IMR-90 (cell line): ENCODE measurements at regions not wholly inside any gene's neighbourhood (a gene's known extent, or its start where the extent isn't known, plus 50 kb on each side); places are given as distances from the start of the nearest gene placed in this dataset.

Experiments used
- ATAC-seq: fragments of 200-7000 bp; cut with Tn5 transposase; 2 replicates; pipeline ENCODE4 v1.9.1; 2020; ENCODE audit warnings: low read depth, mild to moderate bottlenecking, moderate library complexity
- BruUV-seq: library from RNA; stranded (reverse); fragments of 400-500 nt; replicated peaks from 2 replicates; lab custom pipeline; 2021; lab: Mats Ljungman, UMichigan
- CTCF ChIA-PET: fragments of 300-600 bp; formaldehyde crosslinking; extraction: SDS; loops from one replicate; lab custom pipeline; 2021; ENCODE audit warnings: antibody characterized with exemption; lab: Yijun Ruan, JAX
- POLR2A ChIA-PET: fragments of 300-600 bp; sonication (Branson Sonifier 250); formaldehyde crosslinking; loops from one replicate; lab custom pipeline; 2022; ENCODE audit warnings: antibody characterized with exemption; ENCODE audit not compliant: unreplicated experiment; lab: Charles Lee
- DNase-seq: peaks from one replicate; pipeline ENCODE4 v3.0.0; 2013
- H2AFZ ChIP-seq: replicated peaks from 2 replicates; pipeline ENCODE3; 2013; ENCODE audit warnings: low read length, mild to moderate bottlenecking; ENCODE audit not compliant: poor library complexity
- H2AK5ac ChIP-seq: 2 replicates; pipeline ENCODE4 v1.6.1; 2013; ENCODE audit warnings: low read depth, low read length, inconsistent platforms
- H2AK9ac ChIP-seq: replicated peaks from 2 replicates; pipeline ENCODE3; 2013; ENCODE audit warnings: mild to moderate bottlenecking, low read depth, low read length, moderate library complexity; ENCODE audit not compliant: poor library complexity
- H2BK120ac ChIP-seq: 2 replicates; pipeline ENCODE4 v1.6.1; 2013; ENCODE audit warnings: low read depth, low read length, inconsistent platforms
- H2BK15ac ChIP-seq: 3 replicates; pipeline ENCODE4 v1.6.1; 2013; ENCODE audit warnings: low read depth, low read length, inconsistent platforms
- H2BK20ac ChIP-seq: 2 replicates; pipeline ENCODE4 v1.6.1; 2013; ENCODE audit warnings: low read depth, mild to moderate bottlenecking, inconsistent platforms, low read length, moderate library complexity
- H2BK5ac ChIP-seq: 2 replicates; pipeline ENCODE4 v1.6.1; 2013; ENCODE audit warnings: mild to moderate bottlenecking, low read depth, low read length, inconsistent platforms; ENCODE audit not compliant: poor library complexity, severe bottlenecking
- H3K14ac ChIP-seq: replicated peaks from 2 replicates; pipeline ENCODE4 v1.6.1; 2013; ENCODE audit warnings: low read depth, low read length, inconsistent platforms
- H3K18ac ChIP-seq: 2 replicates; pipeline ENCODE4 v1.6.1; 2013; ENCODE audit warnings: low read depth, low read length, control low read depth
- H3K23ac ChIP-seq: 2 replicates; pipeline ENCODE4 v1.6.1; 2013; ENCODE audit warnings: low read depth, low read length, inconsistent platforms
- H3K27ac ChIP-seq: 2 replicates; pipeline ENCODE4 v1.5.1; 2013; ENCODE audit warnings: mild to moderate bottlenecking, control low read depth, low read length; ENCODE audit not compliant: insufficient read depth
- H3K27me3 ChIP-seq: 2 replicates; pipeline ENCODE4 v1.6.1; 2013; ENCODE audit warnings: low read length; ENCODE audit not compliant: control insufficient read depth, insufficient read depth
- H3K36me3 ChIP-seq: 2 replicates; pipeline ENCODE4 v1.6.1; 2013; ENCODE audit warnings: low read length, mixed read lengths; ENCODE audit not compliant: control insufficient read depth, insufficient read depth
- H3K4ac ChIP-seq: 2 replicates; pipeline ENCODE4 v1.6.1; 2013; ENCODE audit warnings: low read depth, low read length, inconsistent platforms
- H3K4me1 ChIP-seq: 2 replicates; pipeline ENCODE4 v1.6.1; 2013; ENCODE audit warnings: low read length, mixed read lengths; ENCODE audit not compliant: control insufficient read depth, insufficient read depth
- H3K4me2 ChIP-seq: 2 replicates; pipeline ENCODE4 v1.6.1; 2013; ENCODE audit warnings: low read depth, mild to moderate bottlenecking, control low read depth, low read length, moderate library complexity
- H3K4me3 ChIP-seq: 2 replicates; pipeline ENCODE4 v1.5.1; 2013; ENCODE audit warnings: low read depth, mild to moderate bottlenecking, control low read depth, low read length, moderate library complexity; ENCODE audit not compliant: insufficient read depth
- H3K56ac ChIP-seq: 2 replicates; pipeline ENCODE4 v1.6.1; 2013; ENCODE audit warnings: low read length, inconsistent platforms; ENCODE audit not compliant: insufficient read depth; ENCODE audit errors: extremely low read depth
- H3K79me1 ChIP-seq, 2 experiments: 2 replicates each; pipeline ENCODE4 v1.6.1; 2013; ENCODE audit warnings: low read length in 2 of 2, inconsistent platforms in 1 of 2, low read depth in 1 of 2
- H3K9ac ChIP-seq: 2 replicates; pipeline ENCODE4 v1.6.1; 2013; ENCODE audit warnings: low read depth, low read length, control low read depth
- H3K9me1 ChIP-seq: 2 replicates; pipeline ENCODE4 v1.6.1; 2013; ENCODE audit warnings: low read length, inconsistent platforms; ENCODE audit not compliant: insufficient read depth
- H3K9me3 ChIP-seq: 2 replicates; pipeline ENCODE4 v1.6.1; 2013; ENCODE audit warnings: low read length; ENCODE audit not compliant: control insufficient read depth, insufficient read depth
- H4K20me1 ChIP-seq: 2 replicates; pipeline ENCODE4 v1.6.1; 2013; ENCODE audit warnings: low read length, inconsistent platforms; ENCODE audit not compliant: insufficient read depth
- H4K5ac ChIP-seq: 2 replicates; pipeline ENCODE4 v1.6.1; 2013; ENCODE audit warnings: mild to moderate bottlenecking, low read depth, low read length, control low read depth
- H4K8ac ChIP-seq, 2 experiments: 2 replicates each; pipeline ENCODE4 v1.6.1; 2013; ENCODE audit warnings: low read depth in 2 of 2, low read length in 2 of 2, control low read depth in 1 of 2, inconsistent platforms in 1 of 2
- H4K91ac ChIP-seq: 2 replicates; pipeline ENCODE4 v1.6.1; 2013; ENCODE audit warnings: low read depth, low read length, inconsistent platforms; ENCODE audit not compliant: insufficient read depth
- BHLHE40 ChIP-seq: fragments of 150-350 bp; IDR thresholded peaks from 2 replicates; pipeline ENCODE4 v1.6.1; 2016; ENCODE audit warnings: mild to moderate bottlenecking, low read depth, low read length
- CHD1 ChIP-seq: IDR thresholded peaks from 2 replicates; pipeline ENCODE4 v1.6.1; 2012; ENCODE audit warnings: low read depth, low read length, improper control_type of control experiment
- FOS ChIP-seq: fragments of 150-350 bp; IDR thresholded peaks from 2 replicates; pipeline ENCODE4 v1.6.1; 2016; ENCODE audit warnings: low read depth, low read length
- MAZ ChIP-seq: IDR thresholded peaks from 2 replicates; pipeline ENCODE4 v1.6.1; 2012; ENCODE audit warnings: low read depth, mild to moderate bottlenecking, low read length, improper control_type of control experiment, moderate library complexity, borderline replicate concordance
- MXI1 ChIP-seq: IDR thresholded peaks from 2 replicates; pipeline ENCODE4 v1.6.1; 2012; ENCODE audit warnings: low read depth, mild to moderate bottlenecking, low read length, moderate library complexity, borderline replicate concordance
- NFE2L2 ChIP-seq: fragments of 150-350 bp; IDR thresholded peaks from 2 replicates; pipeline ENCODE4 v1.6.1; 2016; ENCODE audit warnings: low read depth, mild to moderate bottlenecking, low read length
- POLR2A ChIP-seq: IDR thresholded peaks from 2 replicates; pipeline ENCODE4 v1.6.1; 2012; ENCODE audit warnings: mild to moderate bottlenecking, low read depth, low read length
- RAD21 ChIP-seq: IDR thresholded peaks from 2 replicates; pipeline ENCODE4 v1.6.1; 2012; ENCODE audit warnings: low read length, improper control_type of control experiment
- RCOR1 ChIP-seq: IDR thresholded peaks from 2 replicates; pipeline ENCODE4 v1.6.1; 2012; ENCODE audit warnings: mild to moderate bottlenecking, low read length, improper control_type of control experiment; ENCODE audit not compliant: insufficient replicate concordance
- RFX5 ChIP-seq: IDR thresholded peaks from 2 replicates; pipeline ENCODE4 v1.8.0; 2012; ENCODE audit warnings: low read depth, mild to moderate bottlenecking, low read length, moderate library complexity
- SMC3 ChIP-seq: fragments of 150-350 bp; IDR thresholded peaks from 2 replicates; pipeline ENCODE4 v1.6.1; 2016; ENCODE audit warnings: low read depth, mild to moderate bottlenecking, antibody characterized with exemption, low read length, moderate library complexity
- WGBS, 2 experiments: methylation state at CpG; one replicate each; pipeline versions ENCODE4 v1.1.5 to v1.1.7; 2013; ENCODE audit warnings: missing lambda C conversion rate in 2 of 2; ENCODE audit not compliant: insufficient read length in 1 of 2; ENCODE audit errors: extremely low coverage in 2 of 2; 5-methylcytosine and 5-hydroxymethylcytosine counted together
- dilution Hi-C: fragments of 300-500 bp; cut with HindIII; formaldehyde crosslinking; loops from one replicate; pipeline ENCODE4 v1.14.3; 2018; ENCODE audit warnings: low sequenced_read_pairs; ENCODE audit not compliant: unreplicated experiment
- in situ Hi-C: fragments of 300-500 bp; cut with MboI; formaldehyde crosslinking; loops from 3 replicates; pipeline ENCODE4 v1.14.3; 2019; ENCODE audit warnings: low sequenced_read_pairs, inconsistent platforms, mixed read lengths
- intact Hi-C: fragments of 100-400 bp; cut with micrococcal nuclease; formaldehyde crosslinking; loops from 2 replicates; pipeline ENCODE4 v1.10.0; 2022
- TF ChIP-seq, protein P1 (sequence below): fragments of 150-350 bp; IDR thresholded peaks from 2 replicates; pipeline ENCODE4 v1.6.1; 2016; ENCODE audit warnings: low read depth, mild to moderate bottlenecking, low read length, moderate library complexity, borderline replicate concordance
- TF ChIP-seq, protein P2 (sequence below): conservative IDR thresholded peaks from 2 replicates; pipeline ENCODE4 v1.5.1; 2012; ENCODE audit warnings: mild to moderate bottlenecking, low read depth, low read length, improper control_type of control experiment

DNA sequence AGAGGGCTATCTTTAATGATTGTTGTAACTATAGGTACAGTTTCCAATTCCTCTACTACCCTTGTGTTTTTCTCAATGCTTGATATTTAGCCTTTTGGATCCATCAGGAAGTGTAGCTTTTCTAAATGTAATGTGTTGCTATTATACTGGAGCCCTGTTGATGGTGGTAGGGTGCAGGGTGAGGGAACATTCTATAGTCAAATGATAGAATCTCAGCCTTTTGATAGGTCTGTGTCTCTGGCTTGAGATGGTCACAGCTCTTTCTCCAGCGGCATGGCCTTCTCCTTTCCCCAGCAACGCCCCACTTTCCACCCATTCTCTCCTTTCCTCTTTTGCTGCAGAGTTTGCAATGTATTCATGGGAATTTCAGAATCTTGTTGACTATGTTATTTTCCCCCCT is 398.6 kb downstream of the RERGL start:
- Histone ChIP-seq H3K9ac (no peak overlapping the region), H4K91ac (no peak overlapping the region), H3K23ac (no peak overlapping the region), H3K27ac (no peak overlapping the region), H2BK120ac (no peak overlapping the region), H4K20me1 (no peaks in the 10 kb centered on the region), H3K4ac (no peak overlapping the region), H4K5ac (no peak overlapping the region), H3K36me3 (no peaks in the 10 kb centered on the region), H2AK9ac (no peak overlapping the region), H3K9me3 (peaks cover 10% of the 10 kb centered on the region), H3K9me1 (no peaks in the 10 kb centered on the region), H3K4me3 (no peak overlapping the region), H3K27me3 (no peaks in the 10 kb centered on the region), H2BK15ac (no peak overlapping the region), H3K4me1 (no peaks in the 10 kb centered on the region), H3K18ac (no peak overlapping the region), H3K4me2 (no peak overlapping the region), H3K14ac (no peak overlapping the region), H3K56ac (no peak overlapping the region), H2AFZ (no peak overlapping the region), H2BK20ac (no peak overlapping the region), H4K8ac (no peak overlapping the region), H2BK5ac (no peak overlapping the region), H2AK5ac (no peak overlapping the region), H3K79me1 (no peaks in the 10 kb centered on the region)
- in situ Hi-C loops (no loop called here), intact Hi-C loops (no loop called here), dilution Hi-C loops (no loop called here)
- WGBS, 2 experiments, result no CpG with 5 or more reads among the region's 2 CpGs
- ATAC-seq (no peak), DNase-seq (no peak)
- TF ChIP-seq POLR2A, result no peak
- no peak for TF ChIP-seq RCOR1
- TF ChIP-seq RAD21, result no peak
- TF ChIP-seq, protein P1, sequence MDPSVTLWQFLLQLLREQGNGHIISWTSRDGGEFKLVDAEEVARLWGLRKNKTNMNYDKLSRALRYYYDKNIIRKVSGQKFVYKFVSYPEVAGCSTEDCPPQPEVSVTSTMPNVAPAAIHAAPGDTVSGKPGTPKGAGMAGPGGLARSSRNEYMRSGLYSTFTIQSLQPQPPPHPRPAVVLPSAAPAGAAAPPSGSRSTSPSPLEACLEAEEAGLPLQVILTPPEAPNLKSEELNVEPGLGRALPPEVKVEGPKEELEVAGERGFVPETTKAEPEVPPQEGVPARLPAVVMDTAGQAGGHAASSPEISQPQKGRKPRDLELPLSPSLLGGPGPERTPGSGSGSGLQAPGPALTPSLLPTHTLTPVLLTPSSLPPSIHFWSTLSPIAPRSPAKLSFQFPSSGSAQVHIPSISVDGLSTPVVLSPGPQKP, result no peak
- no peak for TF ChIP-seq RFX5
- TF ChIP-seq FOS, result no peak
- no peak for TF ChIP-seq SMC3
- TF ChIP-seq, protein P2, sequence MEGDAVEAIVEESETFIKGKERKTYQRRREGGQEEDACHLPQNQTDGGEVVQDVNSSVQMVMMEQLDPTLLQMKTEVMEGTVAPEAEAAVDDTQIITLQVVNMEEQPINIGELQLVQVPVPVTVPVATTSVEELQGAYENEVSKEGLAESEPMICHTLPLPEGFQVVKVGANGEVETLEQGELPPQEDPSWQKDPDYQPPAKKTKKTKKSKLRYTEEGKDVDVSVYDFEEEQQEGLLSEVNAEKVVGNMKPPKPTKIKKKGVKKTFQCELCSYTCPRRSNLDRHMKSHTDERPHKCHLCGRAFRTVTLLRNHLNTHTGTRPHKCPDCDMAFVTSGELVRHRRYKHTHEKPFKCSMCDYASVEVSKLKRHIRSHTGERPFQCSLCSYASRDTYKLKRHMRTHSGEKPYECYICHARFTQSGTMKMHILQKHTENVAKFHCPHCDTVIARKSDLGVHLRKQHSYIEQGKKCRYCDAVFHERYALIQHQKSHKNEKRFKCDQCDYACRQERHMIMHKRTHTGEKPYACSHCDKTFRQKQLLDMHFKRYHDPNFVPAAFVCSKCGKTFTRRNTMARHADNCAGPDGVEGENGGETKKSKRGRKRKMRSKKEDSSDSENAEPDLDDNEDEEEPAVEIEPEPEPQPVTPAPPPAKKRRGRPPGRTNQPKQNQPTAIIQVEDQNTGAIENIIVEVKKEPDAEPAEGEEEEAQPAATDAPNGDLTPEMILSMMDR, result no peak
- no peak for TF ChIP-seq NFE2L2
- TF ChIP-seq CHD1, result no peak
- TF ChIP-seq MAZ, result no peak
- no peak for TF ChIP-seq MXI1
- no peak for TF ChIP-seq BHLHE40
- CTCF ChIA-PET, result no interaction called here
- BruUV-seq, result no TSS peak
- POLR2A ChIA-PET, result no interaction called here
